AG04450 (cell line): ENCODE measurements at regions not wholly inside any gene's neighbourhood (a gene's known extent, or its start where the extent isn't known, plus 50 kb on each side); places are given as distances from the start of the nearest gene placed in this dataset.

Experiments used
- CTCF ChIA-PET: fragments of 300-600, 350-600 bp; formaldehyde crosslinking; extraction: SDS; loops from one replicate; lab custom pipeline; 2022; ENCODE audit warnings: antibody characterized with exemption, inconsistent platforms; lab: Charles Lee
- POLR2A ChIA-PET: fragments of 350-600 bp; formaldehyde crosslinking; extraction: SDS; loops from one replicate; lab custom pipeline; 2021; ENCODE audit warnings: antibody characterized with exemption, inconsistent platforms; lab: Yijun Ruan, JAX
- DNase-seq: peaks from one replicate; pipeline ENCODE4 v3.0.0-alpha.2; 2011; ENCODE audit warnings: low read depth, low spot score
- H3K27ac ChIP-seq: one replicate; pipeline ENCODE4 v1.5.1; 2012; ENCODE audit warnings: low read depth, low read length, control low read depth
- H3K27me3 ChIP-seq: one replicate; pipeline ENCODE4 v1.6.0; 2012; ENCODE audit warnings: low read length; ENCODE audit not compliant: control insufficient read depth, insufficient read depth
- H3K4me3 ChIP-seq: 2 replicates; pipeline ENCODE4 v1.5.1; 2011; ENCODE audit warnings: mild to moderate bottlenecking, low read depth, low read length, control low read depth
- H3K9me3 ChIP-seq: 2 replicates; pipeline ENCODE4 v1.5.1; 2012; ENCODE audit warnings: low read length; ENCODE audit not compliant: control insufficient read depth, insufficient read depth
- CTCF ChIP-seq: IDR thresholded peaks from 2 replicates; pipeline ENCODE4 v1.5.1; 2011; ENCODE audit warnings: low read depth, low read length, control low read depth, inconsistent platforms

- Histone ChIP-seq H3K4me3 (no peak overlapping the region), H3K27me3 (no peaks in the 10 kb centered on the region), H3K27ac (peak overlapping the region; percentile 53), H3K9me3 (no peaks in the 10 kb centered on the region; the same call in 1 of the 2 replicates)
- ChIA-PET POLR2A (no interaction called here), CTCF (interaction anchor here (1.2 kb wide), 1 partner anchor 12 kb away, joined by 4 read pairs; no protein-coding TSS in a partner anchor)
- DNase-seq: peak; percentile 65
- TF ChIP-seq CTCF: no peak
These were observed 274.7 kb downstream of the RNF144A start for GRCh38 chr2:7191932-7192331.

GRCh38 chr2:7193457-7193856 is 276.2 kb downstream of the RNF144A start:
- no peak for DNase-seq
- no peaks in the 10 kb centered on the region for H3K27me3 ChIP-seq
- no peak for TF ChIP-seq CTCF
- ChIA-PET CTCF (no interaction called here), POLR2A (no interaction called here)
- no peak overlapping the region for H3K27ac ChIP-seq
- no peaks in the 10 kb centered on the region; the same call in 1 of the 2 replicates for H3K9me3 ChIP-seq
- no peak overlapping the region for H3K4me3 ChIP-seq

DNA sequence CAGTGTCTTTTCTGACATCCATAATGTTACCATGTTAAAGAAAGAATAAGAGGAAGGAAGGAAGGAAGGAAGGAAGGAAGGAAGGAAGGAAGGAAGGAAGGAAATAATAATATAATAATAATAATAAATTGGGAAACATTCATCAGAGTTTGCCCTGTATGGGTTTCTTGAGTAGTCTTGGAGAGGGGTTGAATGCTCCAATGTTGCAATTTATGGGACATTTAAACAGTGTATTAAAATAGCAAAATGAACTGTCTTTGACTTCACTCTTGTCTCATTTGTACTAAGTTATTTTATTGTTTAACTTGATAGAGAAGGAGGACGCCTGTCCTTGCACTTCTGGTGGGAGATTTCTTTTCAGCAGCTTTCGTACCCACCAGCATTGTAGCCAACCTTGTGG is 277.7 kb downstream of the RNF144A start:
- POLR2A ChIA-PET: no interaction called here
- no peaks in the 10 kb centered on the region for H3K27me3 ChIP-seq
- no peak for TF ChIP-seq CTCF
- DNase-seq: no peak
- H3K27ac ChIP-seq: no peak overlapping the region
- CTCF ChIA-PET: no interaction called here
- no peaks in the 10 kb centered on the region for H3K9me3 ChIP-seq
- H3K4me3 ChIP-seq: no peak overlapping the region

- ChIA-PET POLR2A (no interaction called here), CTCF (no interaction called here)
- Histone ChIP-seq H3K4me3 (no peak overlapping the region), H3K27me3 (no peaks in the 10 kb centered on the region), H3K27ac (no peak overlapping the region), H3K9me3 (no peaks in the 10 kb centered on the region)
- no peak for DNase-seq
- no peak for TF ChIP-seq CTCF
These were observed 279.7 kb downstream of the RNF144A start for GRCh38 chr2:7196883-7197282.

GRCh38 chr2:7201851-7202250 is 284.6 kb downstream of the RNF144A start:
- H3K9me3 ChIP-seq: no peaks in the 10 kb centered on the region
- no peak for TF ChIP-seq CTCF
- ChIA-PET POLR2A (no interaction called here), CTCF (interaction anchor here (1.0 kb wide), 1 partner anchor 302 kb away, joined by 3 read pairs; no protein-coding TSS in a partner anchor)
- H3K27me3 ChIP-seq: no peaks in the 10 kb centered on the region
- no peak for DNase-seq
- no peak overlapping the region for H3K27ac ChIP-seq
- no peak overlapping the region for H3K4me3 ChIP-seq
